Body of pancreas (tissue), 4 donors: ENCODE measurements at regions not wholly inside any gene's neighbourhood (a gene's known extent, or its start where the extent isn't known, plus 50 kb on each side); places are given as distances from the start of the nearest gene placed in this dataset.
A peak's percentile ranks its signal among the peaks of the same experiment; 100 is the strongest.

ENCODE experiments used
- ATAC-seq: fragments of 150-250 bp; one replicate; pipeline ENCODE4 v1.9.1; 2016
- DNase-seq, 4 donors: peaks; one replicate each; pipeline ENCODE4 v3.0.0-alpha.2; 2019
- H3K27ac ChIP-seq, 4 donors: fragments of 200-600 bp; sonication (generic); 1 replicate in 3 of 4; 2 replicates in 1 of 4; pipeline versions ENCODE4 v1.5.1 to v1.6.1; 2016 to 2019; ENCODE audit warnings: mild to moderate bottlenecking in 1 of 4, mixed read lengths in 1 of 4, moderate library complexity in 1 of 4
- H3K27me3 ChIP-seq, 2 donors: fragments of 200-600 bp; sonication (generic); one replicate each; pipeline ENCODE4 v1.6.0; 2016; ENCODE audit warnings: mild to moderate bottlenecking in 1 of 2
- H3K36me3 ChIP-seq, 2 donors: fragments of 200-600 bp; sonication (generic); replicated peaks in 1 of 2; 2 replicates each; pipeline ENCODE4 v1.5.1; 2016; ENCODE audit warnings: low read depth in 2 of 2; ENCODE audit not compliant: insufficient read depth in 1 of 2
- H3K4me1 ChIP-seq: fragments of 200-600 bp; sonication (generic); one replicate; pipeline ENCODE4 v1.6.0; 2016
- H3K4me3 ChIP-seq, 2 donors: fragments of 200-600 bp; sonication (generic); 1 replicate in 1 of 2; 2 replicates in 1 of 2; pipeline ENCODE4 v1.5.1; 2016 to 2019
- H3K9me3 ChIP-seq, 3 donors: fragments of 200-600 bp; sonication (generic); 1 replicate in 2 of 3; 2 replicates in 1 of 3; pipeline ENCODE4 v1.5.1; 2016
- CTCF ChIP-seq, 7 experiments: fragments of 450-650 bp in 4 of 7; fragments of 200-600 bp in 3 of 7; sonication (generic) in 3 of 7; IDR thresholded peaks; one replicate each; pipeline ENCODE4 v1.5.1; 2016 to 2019; ENCODE audit warnings: antibody characterized with exemption in 7 of 7
- POLR2A ChIP-seq, 3 donors: fragments of 450-650 bp; IDR thresholded peaks; one replicate each; pipeline ENCODE4 v1.6.1; 2016; ENCODE audit warnings: antibody characterized with exemption in 3 of 3, mild to moderate bottlenecking in 2 of 3
- WGBS, 2 donors: methylation state at CpG; one replicate each; pipeline ENCODE4 v1.1.5; 2017; 5-methylcytosine and 5-hydroxymethylcytosine counted together
- intact Hi-C: fragments of 100-400 bp; cut with DNase I; formaldehyde crosslinking; loops from one replicate; pipeline ENCODE4 v1.15.1; 2023

GRCh38 chr2:41180387-41180786 lies 728.5 kb upstream of the SLC8A1 start:
- Histone ChIP-seq H3K36me3 (no peaks in the 10 kb centered on the region), H3K27me3 (no peaks in the 10 kb centered on the region), H3K27ac (no peak overlapping the region), H3K9me3 (no peaks in the 10 kb centered on the region), H3K4me1 (no peaks in the 10 kb centered on the region), H3K4me3 (no peak overlapping the region)
- DNase-seq (no peak), ATAC-seq (no peak)
- 34 to 69% methylated on average over 2 of the region's 2 CpGs for WGBS, 2 donors
- no peak for TF ChIP-seq CTCF (IDR thresholded peaks at IDR 0.05)
- no peak for TF ChIP-seq POLR2A (IDR thresholded peaks at IDR 0.05)
- intact Hi-C loops, result no loop called here

GRCh38 chr2:41182961-41183360 lies 731.1 kb upstream of the SLC8A1 start:
- no peaks in the 10 kb centered on the region for H3K4me1 ChIP-seq
- no peak for DNase-seq
- no peak overlapping the region for H3K27ac ChIP-seq
- no peaks in the 10 kb centered on the region for H3K36me3 ChIP-seq
- 51 to 62% methylated on average over 5 of the region's 5 CpGs for WGBS, 2 donors
- H3K9me3 ChIP-seq, result no peaks in the 10 kb centered on the region
- ATAC-seq, result no peak
- TF ChIP-seq CTCF (IDR thresholded peaks at IDR 0.05) (no peak), POLR2A (IDR thresholded peaks at IDR 0.05) (no peak)
- H3K4me3 ChIP-seq, result no peak overlapping the region
- intact Hi-C loops, result no loop called here
- H3K27me3 ChIP-seq, result no peaks in the 10 kb centered on the region

GRCh38 chr2:41187376-41188122 lies 735.7 kb upstream of the SLC8A1 start:
- intact Hi-C loops, result no loop called here
- DNase-seq (no peak), ATAC-seq (no peak)
- WGBS, 2 donors, result 61 to 72% methylated on average over 5 of the region's 5 CpGs
- no peaks in the 10 kb centered on the region for H3K9me3 ChIP-seq
- TF ChIP-seq CTCF (IDR thresholded peaks at IDR 0.05), result no peak
- no peak for TF ChIP-seq POLR2A (IDR thresholded peaks at IDR 0.05)
- no peaks in the 10 kb centered on the region for H3K4me1 ChIP-seq
- no peaks in the 10 kb centered on the region for H3K27me3 ChIP-seq
- H3K27ac ChIP-seq, result no peak overlapping the region
- no peaks in the 10 kb centered on the region for H3K36me3 ChIP-seq
- H3K4me3 ChIP-seq, result no peak overlapping the region

GRCh38 chr2:41194230-41194629 lies 742.3 kb upstream of the SLC8A1 start:
- Histone ChIP-seq H3K27me3 (no peaks in the 10 kb centered on the region), H3K4me1 (no peaks in the 10 kb centered on the region), H3K36me3 (no peaks in the 10 kb centered on the region), H3K9me3 (no peaks in the 10 kb centered on the region), H3K4me3 (no peak overlapping the region), H3K27ac (no peak overlapping the region)
- ATAC-seq (no peak), DNase-seq (peak; percentile 8 to 23 (median 14))
- TF ChIP-seq POLR2A (IDR thresholded peaks at IDR 0.05), result no peak
- 41 to 46% methylated on average over 5 of the region's 5 CpGs for WGBS, 2 donors
- intact Hi-C loops, result no loop called here

GRCh38 chr2:41197781-41198180 lies 745.9 kb upstream of the SLC8A1 start:
- DNase-seq (no peak), ATAC-seq (no peak)
- H3K27ac ChIP-seq, result no peak overlapping the region
- H3K4me3 ChIP-seq, result no peak overlapping the region
- H3K36me3 ChIP-seq, result no peaks in the 10 kb centered on the region
- no peaks in the 10 kb centered on the region for H3K9me3 ChIP-seq
- intact Hi-C loops, result no loop called here
- TF ChIP-seq POLR2A (IDR thresholded peaks at IDR 0.05) (no peak), CTCF (IDR thresholded peaks at IDR 0.05) (no peak)
- H3K4me1 ChIP-seq, result no peaks in the 10 kb centered on the region
- WGBS, 2 donors, result 66 to 78% methylated on average over 4 of the region's 4 CpGs
- H3K27me3 ChIP-seq, result no peaks in the 10 kb centered on the region
